Hepatocyte (in vitro differentiated cells): ENCODE measurements at regions not wholly inside any gene's neighbourhood (a gene's known extent, or its start where the extent isn't known, plus 50 kb on each side); places are given as distances from the start of the nearest gene placed in this dataset.

ENCODE experiments used
- DNase-seq: peaks from one replicate; pipeline ENCODE4 v3.0.0-alpha.2; 2016; ENCODE audit warnings: low spot score
- H2AFZ ChIP-seq: fragments of 200-600 bp; sonication (generic); 2 replicates; pipeline ENCODE4 v1.6.0; 2016; ENCODE audit warnings: antibody characterized with exemption, mild to moderate bottlenecking
- H3K27ac ChIP-seq: fragments of 200-600 bp; sonication (generic); 2 replicates; pipeline ENCODE4 v1.5.1; 2016; ENCODE audit warnings: mild to moderate bottlenecking
- H3K27me3 ChIP-seq: fragments of 200-600 bp; sonication (generic); 2 replicates; pipeline ENCODE4 v1.6.1; 2016
- H3K36me3 ChIP-seq: fragments of 200-600 bp; sonication (generic); replicated peaks from 2 replicates; pipeline ENCODE4 v1.5.1; 2016; ENCODE audit warnings: low read depth; ENCODE audit not compliant: insufficient read depth
- H3K4me1 ChIP-seq: fragments of 200-600 bp; sonication (generic); 2 replicates; pipeline ENCODE4 v1.5.1; 2016; ENCODE audit warnings: mild to moderate bottlenecking, moderate library complexity; ENCODE audit not compliant: insufficient read depth
- H3K4me2 ChIP-seq: fragments of 200-600 bp; sonication (generic); 2 replicates; pipeline ENCODE4 v1.6.0; 2016
- H3K4me3 ChIP-seq: fragments of 200-600 bp; sonication (generic); 2 replicates; pipeline ENCODE4 v1.5.1; 2016; ENCODE audit warnings: mild to moderate bottlenecking
- H3K79me2 ChIP-seq: fragments of 200-600 bp; sonication (generic); 2 replicates; pipeline ENCODE4 v1.6.0; 2017; ENCODE audit warnings: mild to moderate bottlenecking
- H3K9me2 ChIP-seq: fragments of 200-600 bp; sonication (generic); replicated peaks from 2 replicates; pipeline ENCODE4 v1.6.0; 2017; ENCODE audit warnings: mild to moderate bottlenecking; ENCODE audit not compliant: insufficient read depth
- H3K9me3 ChIP-seq: fragments of 200-600 bp; sonication (generic); 2 replicates; pipeline ENCODE4 v1.5.1; 2016; ENCODE audit warnings: low read depth, mild to moderate bottlenecking
- H4K20me1 ChIP-seq: fragments of 200-600 bp; sonication (generic); 2 replicates; pipeline ENCODE4 v1.6.0; 2016; ENCODE audit warnings: mild to moderate bottlenecking; ENCODE audit not compliant: insufficient read depth, poor library complexity, severe bottlenecking
- EZH2 ChIP-seq: fragments of 200-600 bp; sonication (generic); IDR thresholded peaks from 2 replicates; pipeline ENCODE4 v1.6.1; 2016; ENCODE audit warnings: antibody characterized with exemption, mild to moderate bottlenecking, borderline replicate concordance
- EZH2phosphoT487 ChIP-seq: fragments of 200-600 bp; sonication (generic); IDR thresholded peaks from one replicate; pipeline ENCODE4 v1.6.1; 2018; ENCODE audit warnings: antibody characterized with exemption, mild to moderate bottlenecking, low read depth, moderate library complexity; ENCODE audit not compliant: unreplicated experiment, severe bottlenecking
- WGBS: methylation state at CpG from one replicate; pipeline ENCODE4 v1.1.6; 2016; ENCODE audit warnings: low lambda C conversion rate; ENCODE audit errors: missing lambda C conversion rate; 5-methylcytosine and 5-hydroxymethylcytosine counted together
- TF ChIP-seq, protein P1 (sequence below): fragments of 200-600 bp; sonication (generic); IDR thresholded peaks from 2 replicates; pipeline ENCODE4 v1.5.1; 2016; ENCODE audit warnings: antibody characterized with exemption, mild to moderate bottlenecking; ENCODE audit not compliant: poor library complexity

DNA sequence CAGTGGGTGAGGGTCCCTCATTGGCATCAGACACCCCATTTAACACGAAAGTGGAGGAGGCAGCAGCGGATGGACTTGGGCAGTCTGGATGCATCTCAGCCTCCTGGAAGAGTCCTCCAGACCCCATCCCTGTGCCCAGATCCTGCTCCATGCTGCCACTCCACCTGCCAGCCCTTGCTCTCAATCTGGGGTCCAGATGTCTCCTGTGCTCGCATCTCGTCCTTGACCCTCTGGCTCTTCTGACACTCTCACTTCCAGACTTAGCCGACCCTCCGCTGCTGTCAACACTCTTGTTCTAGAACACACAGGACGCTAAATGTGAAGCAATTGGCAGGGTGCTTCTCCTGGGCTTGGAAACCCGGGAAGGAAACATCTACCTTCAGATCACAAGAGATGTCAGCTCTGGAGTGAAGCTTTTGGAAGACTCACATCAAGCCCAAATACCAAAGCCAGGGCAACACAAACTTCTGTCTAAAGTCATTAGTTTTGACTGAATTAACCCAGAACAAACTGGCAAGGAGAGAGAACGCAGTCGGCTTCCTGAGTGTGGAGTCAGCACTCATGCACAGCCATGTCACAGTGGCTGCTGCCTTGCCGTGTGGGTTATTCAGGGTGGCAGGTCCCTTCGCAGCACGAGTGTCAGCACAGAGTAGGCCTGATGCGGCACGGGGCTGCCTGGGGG is 379.1 kb downstream of the TCERG1L start:
- Histone ChIP-seq H3K4me3 (no peak overlapping the region), H4K20me1 (no peaks in the 10 kb centered on the region), H3K27ac (no peak overlapping the region), H3K9me2 (no peaks in the 10 kb centered on the region), H3K79me2 (no peaks in the 10 kb centered on the region), H2AFZ (no peak overlapping the region), H3K4me1 (peaks cover 37% of the 10 kb centered on the region), H3K36me3 (no peaks in the 10 kb centered on the region), H3K9me3 (no peaks in the 10 kb centered on the region), H3K27me3 (no peaks in the 10 kb centered on the region), H3K4me2 (no peak overlapping the region)
- DNase-seq = no peak
- 91% methylated on average over 15 of the region's 15 CpGs for WGBS
- TF ChIP-seq EZH2phosphoT487 (no peak), EZH2 (no peak)
- TF ChIP-seq, protein P1, sequence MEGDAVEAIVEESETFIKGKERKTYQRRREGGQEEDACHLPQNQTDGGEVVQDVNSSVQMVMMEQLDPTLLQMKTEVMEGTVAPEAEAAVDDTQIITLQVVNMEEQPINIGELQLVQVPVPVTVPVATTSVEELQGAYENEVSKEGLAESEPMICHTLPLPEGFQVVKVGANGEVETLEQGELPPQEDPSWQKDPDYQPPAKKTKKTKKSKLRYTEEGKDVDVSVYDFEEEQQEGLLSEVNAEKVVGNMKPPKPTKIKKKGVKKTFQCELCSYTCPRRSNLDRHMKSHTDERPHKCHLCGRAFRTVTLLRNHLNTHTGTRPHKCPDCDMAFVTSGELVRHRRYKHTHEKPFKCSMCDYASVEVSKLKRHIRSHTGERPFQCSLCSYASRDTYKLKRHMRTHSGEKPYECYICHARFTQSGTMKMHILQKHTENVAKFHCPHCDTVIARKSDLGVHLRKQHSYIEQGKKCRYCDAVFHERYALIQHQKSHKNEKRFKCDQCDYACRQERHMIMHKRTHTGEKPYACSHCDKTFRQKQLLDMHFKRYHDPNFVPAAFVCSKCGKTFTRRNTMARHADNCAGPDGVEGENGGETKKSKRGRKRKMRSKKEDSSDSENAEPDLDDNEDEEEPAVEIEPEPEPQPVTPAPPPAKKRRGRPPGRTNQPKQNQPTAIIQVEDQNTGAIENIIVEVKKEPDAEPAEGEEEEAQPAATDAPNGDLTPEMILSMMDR = no peak

DNA sequence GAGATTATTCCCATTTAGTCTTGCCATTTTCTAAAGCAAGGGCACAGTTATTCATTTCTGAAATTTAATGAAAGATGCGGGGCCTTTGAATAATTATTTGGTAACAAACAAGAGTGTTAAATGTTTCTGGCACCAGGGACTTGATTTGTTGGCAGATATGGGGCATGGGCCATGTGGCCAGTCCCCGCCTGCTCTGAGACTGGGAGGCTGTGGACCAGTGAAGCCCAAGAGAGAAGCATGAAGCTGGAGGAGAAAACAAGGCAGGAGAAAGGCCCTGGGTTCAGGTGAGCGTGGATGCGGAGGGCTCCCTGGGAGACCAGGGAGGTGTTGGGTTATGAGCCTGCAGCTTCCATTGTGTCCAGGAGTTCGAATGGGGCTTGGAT is 378.5 kb downstream of the TCERG1L start:
- Histone ChIP-seq H3K9me3 (no peaks in the 10 kb centered on the region), H3K79me2 (no peaks in the 10 kb centered on the region), H3K27ac (no peak overlapping the region), H3K36me3 (no peaks in the 10 kb centered on the region), H3K27me3 (no peaks in the 10 kb centered on the region), H3K4me3 (no peak overlapping the region), H4K20me1 (no peaks in the 10 kb centered on the region), H3K4me2 (no peak overlapping the region), H3K4me1 (peaks cover 37% of the 10 kb centered on the region), H3K9me2 (no peaks in the 10 kb centered on the region), H2AFZ (no peak overlapping the region)
- no peak for DNase-seq
- 94% methylated on average over 5 of the region's 5 CpGs for WGBS
- no peak for TF ChIP-seq EZH2
- no peak for TF ChIP-seq EZH2phosphoT487
- TF ChIP-seq, protein P1 = no peak

- peak overlapping the region; percentile 5 for H3K4me2 ChIP-seq
- H3K9me3 ChIP-seq = no peaks in the 10 kb centered on the region
- H3K9me2 ChIP-seq = no peaks in the 10 kb centered on the region
- H3K36me3 ChIP-seq = no peaks in the 10 kb centered on the region
- WGBS = 51% methylated on average over 13 of the region's 13 CpGs
- peak overlapping the region; percentile 72 for H3K27ac ChIP-seq
- H2AFZ ChIP-seq = no peak overlapping the region
- H3K4me1 ChIP-seq = peaks cover 37% of the 10 kb centered on the region
- H3K4me3 ChIP-seq = no peak overlapping the region
- TF ChIP-seq EZH2phosphoT487 = no peak
- TF ChIP-seq, protein P1 = no peak
- TF ChIP-seq EZH2 = no peak
- H3K27me3 ChIP-seq = no peaks in the 10 kb centered on the region
- peak; percentile 20 for DNase-seq
- no peaks in the 10 kb centered on the region for H3K79me2 ChIP-seq
- H4K20me1 ChIP-seq = no peaks in the 10 kb centered on the region
Measured at GRCh38 chr10:130934293-130935127, 377.0 kb downstream of the TCERG1L start.
